ENCODE measurements at regions not wholly inside any gene's neighbourhood (a gene's known extent, or its start where the extent isn't known, plus 50 kb on each side); places are given as distances from the start of the nearest gene placed in this dataset.
A peak's percentile ranks its signal among the peaks of the same experiment; 100 is the strongest.

DNA sequence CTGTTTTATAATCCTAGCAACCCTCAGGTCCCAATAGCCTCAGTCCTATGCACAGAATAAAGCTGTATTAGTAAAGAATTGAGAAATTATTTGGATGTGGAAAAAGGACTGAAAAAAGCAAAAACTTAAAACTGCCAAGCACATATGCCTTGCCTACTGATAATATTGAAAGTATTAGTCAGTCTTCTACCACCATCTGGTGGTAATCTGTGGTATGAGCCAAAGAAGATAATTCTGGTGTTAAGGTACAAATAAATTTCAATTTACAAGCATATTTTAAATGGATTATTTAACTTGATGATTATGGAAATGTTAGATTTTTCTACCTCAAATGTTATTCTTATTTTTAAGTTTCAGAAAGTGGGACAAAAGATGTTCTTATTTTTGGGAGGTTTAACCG lies 460.3 kb upstream of the KLHL1 start:
- FAIRE-seq (no peak), DNase-seq (ENCODE audit: low read depth) (peak; percentile 55)
- H3K36me3 ChIP-seq (ENCODE audit: control insufficient read depth, insufficient read depth, low read length), result no peaks in the 10 kb centered on the region
- TF ChIP-seq, protein P1, sequence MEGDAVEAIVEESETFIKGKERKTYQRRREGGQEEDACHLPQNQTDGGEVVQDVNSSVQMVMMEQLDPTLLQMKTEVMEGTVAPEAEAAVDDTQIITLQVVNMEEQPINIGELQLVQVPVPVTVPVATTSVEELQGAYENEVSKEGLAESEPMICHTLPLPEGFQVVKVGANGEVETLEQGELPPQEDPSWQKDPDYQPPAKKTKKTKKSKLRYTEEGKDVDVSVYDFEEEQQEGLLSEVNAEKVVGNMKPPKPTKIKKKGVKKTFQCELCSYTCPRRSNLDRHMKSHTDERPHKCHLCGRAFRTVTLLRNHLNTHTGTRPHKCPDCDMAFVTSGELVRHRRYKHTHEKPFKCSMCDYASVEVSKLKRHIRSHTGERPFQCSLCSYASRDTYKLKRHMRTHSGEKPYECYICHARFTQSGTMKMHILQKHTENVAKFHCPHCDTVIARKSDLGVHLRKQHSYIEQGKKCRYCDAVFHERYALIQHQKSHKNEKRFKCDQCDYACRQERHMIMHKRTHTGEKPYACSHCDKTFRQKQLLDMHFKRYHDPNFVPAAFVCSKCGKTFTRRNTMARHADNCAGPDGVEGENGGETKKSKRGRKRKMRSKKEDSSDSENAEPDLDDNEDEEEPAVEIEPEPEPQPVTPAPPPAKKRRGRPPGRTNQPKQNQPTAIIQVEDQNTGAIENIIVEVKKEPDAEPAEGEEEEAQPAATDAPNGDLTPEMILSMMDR (IDR thresholded peaks at IDR 0.05; ENCODE audit: insufficient read depth, low read length, severe bottlenecking), result peak; percentile 35
- H3K4me3 ChIP-seq (ENCODE audit: low read depth, low read length), result no peak overlapping the region
- no peaks in the 10 kb centered on the region for H3K27me3 ChIP-seq (ENCODE audit: control insufficient read depth, insufficient read depth, low read length)

DNA sequence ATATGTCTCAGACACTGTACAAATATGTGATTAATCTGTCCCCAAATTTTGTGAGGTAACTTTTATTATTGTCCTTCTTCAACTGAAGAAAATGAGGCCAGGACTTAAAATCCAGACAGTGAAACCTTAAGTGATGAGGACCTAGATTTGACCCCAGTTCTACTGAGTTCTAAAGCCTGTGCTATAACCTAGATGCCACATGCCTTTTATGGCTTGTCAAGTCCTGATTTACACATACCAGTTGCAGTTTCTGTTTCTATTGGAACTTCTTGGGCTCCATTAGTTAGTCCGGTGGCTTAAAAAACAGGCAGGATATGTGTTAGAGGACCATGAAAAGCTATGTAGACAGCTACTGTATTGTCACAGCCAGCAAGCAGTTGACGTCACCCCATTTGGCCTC lies 436.5 kb upstream of the KLHL1 start:
- TF ChIP-seq, protein P1 (IDR thresholded peaks at IDR 0.05; ENCODE audit: insufficient read depth, low read length, severe bottlenecking), result no peak
- peak; percentile 18 for FAIRE-seq
- no peak overlapping the region for H3K4me3 ChIP-seq (ENCODE audit: low read depth, low read length)
- DNase-seq (ENCODE audit: low read depth), result no peak
- no peaks in the 10 kb centered on the region for H3K36me3 ChIP-seq (ENCODE audit: control insufficient read depth, insufficient read depth, low read length)
- H3K27me3 ChIP-seq (ENCODE audit: control insufficient read depth, insufficient read depth, low read length), result no peaks in the 10 kb centered on the region

GRCh38 chr13:70541451-70541850 lies 433.2 kb upstream of the KLHL1 start:
- Histone ChIP-seq H3K4me3 (ENCODE audit: low read depth, low read length) (no peak overlapping the region), H3K36me3 (ENCODE audit: control insufficient read depth, insufficient read depth, low read length) (no peaks in the 10 kb centered on the region), H3K27me3 (ENCODE audit: control insufficient read depth, insufficient read depth, low read length) (no peaks in the 10 kb centered on the region)
- FAIRE-seq (no peak), DNase-seq (ENCODE audit: low read depth) (peak; percentile 52)
- TF ChIP-seq, protein P1 (IDR thresholded peaks at IDR 0.05; ENCODE audit: insufficient read depth, low read length, severe bottlenecking), result no peak

DNA sequence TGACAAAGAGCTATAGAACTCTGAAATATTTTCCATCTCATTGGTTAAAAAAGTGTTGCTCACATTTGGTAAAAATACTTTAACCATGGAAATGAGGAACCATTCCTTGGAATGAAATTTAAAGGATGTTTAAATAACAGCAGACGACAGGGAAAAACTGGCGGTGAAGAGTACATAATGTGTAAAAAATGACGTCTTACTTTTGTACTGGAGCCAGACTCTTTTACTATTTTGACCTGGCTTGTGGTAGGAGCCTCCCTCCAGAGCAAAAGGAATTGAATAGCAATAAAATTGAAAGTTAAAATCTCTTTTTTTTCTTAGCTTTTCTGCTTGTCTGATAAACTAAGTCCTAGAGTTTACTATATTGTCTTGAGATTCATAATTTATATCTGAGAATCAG lies 426.2 kb upstream of the KLHL1 start:
- FAIRE-seq (no peak), DNase-seq (ENCODE audit: low read depth) (no peak)
- H3K27me3 ChIP-seq (ENCODE audit: control insufficient read depth, insufficient read depth, low read length), result no peaks in the 10 kb centered on the region
- H3K4me3 ChIP-seq (ENCODE audit: low read depth, low read length), result no peak overlapping the region
- H3K36me3 ChIP-seq (ENCODE audit: control insufficient read depth, insufficient read depth, low read length), result no peaks in the 10 kb centered on the region
- TF ChIP-seq, protein P1 (IDR thresholded peaks at IDR 0.05; ENCODE audit: insufficient read depth, low read length, severe bottlenecking), result no peak

DNA sequence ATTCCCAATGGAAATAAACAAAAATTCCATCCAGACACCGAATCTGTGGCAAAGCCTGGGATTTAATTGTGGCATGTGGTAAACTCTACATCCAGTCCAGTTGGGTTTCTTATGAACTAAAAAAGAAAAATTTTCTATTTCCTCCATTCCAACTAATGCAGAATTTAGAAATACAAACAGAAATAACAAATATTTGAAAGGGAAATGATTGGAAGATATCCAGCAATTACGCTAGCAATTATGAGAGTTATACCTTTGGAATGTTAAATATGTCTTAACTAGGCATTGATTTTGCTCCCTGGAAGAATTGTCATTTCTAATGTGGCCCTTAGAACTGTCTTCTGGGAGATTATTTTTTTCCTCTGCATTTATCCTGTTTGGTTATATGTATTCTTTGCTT lies 421.4 kb upstream of the KLHL1 start:
- no peak for DNase-seq (ENCODE audit: low read depth)
- Histone ChIP-seq H3K36me3 (ENCODE audit: control insufficient read depth, insufficient read depth, low read length) (no peaks in the 10 kb centered on the region), H3K27me3 (ENCODE audit: control insufficient read depth, insufficient read depth, low read length) (no peaks in the 10 kb centered on the region), H3K4me3 (ENCODE audit: low read depth, low read length) (no peak overlapping the region)
- TF ChIP-seq, protein P1 (IDR thresholded peaks at IDR 0.05; ENCODE audit: insufficient read depth, low read length, severe bottlenecking), result no peak
- FAIRE-seq, result no peak

- TF ChIP-seq, protein P1 (IDR thresholded peaks at IDR 0.05; ENCODE audit: insufficient read depth, low read length, severe bottlenecking), result no peak
- Histone ChIP-seq H3K4me3 (ENCODE audit: low read depth, low read length) (no peak overlapping the region), H3K36me3 (ENCODE audit: control insufficient read depth, insufficient read depth, low read length) (no peaks in the 10 kb centered on the region), H3K27me3 (ENCODE audit: control insufficient read depth, insufficient read depth, low read length) (no peaks in the 10 kb centered on the region)
- FAIRE-seq (no peak), DNase-seq (ENCODE audit: low read depth) (no peak)
These were observed 419.3 kb upstream of the KLHL1 start for GRCh38 chr13:70527599-70527998.

Data from bronchial epithelial cell (primary cell).